ENCODE measurements at regions not wholly inside any gene's neighbourhood (a gene's known extent, or its start where the extent isn't known, plus 50 kb on each side); places are given as distances from the start of the nearest gene placed in this dataset.
"Not testable (repeated sequence)": the region's sequence is repeated elsewhere in the genome, so short reads cannot be mapped to it uniquely, and the experiment has no call there.

DNA sequence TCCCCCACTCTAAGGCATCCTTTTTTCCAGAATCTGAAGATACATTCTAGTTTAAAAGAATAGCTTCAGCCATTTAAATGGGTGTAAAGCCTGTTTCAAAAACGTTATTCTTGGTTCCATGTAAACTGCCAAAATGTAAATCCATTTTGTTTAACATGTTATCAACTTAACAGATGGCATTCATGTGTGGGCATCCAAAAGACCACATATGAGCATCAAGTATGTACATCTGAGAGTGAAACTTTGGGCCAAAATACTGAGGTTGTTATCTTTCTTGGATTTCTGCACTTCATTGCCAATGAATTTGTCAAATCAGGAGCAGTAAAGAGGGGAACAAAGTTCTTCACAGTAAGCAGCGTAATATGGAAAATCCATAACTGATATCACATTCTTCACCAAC, 395.4 kb downstream of the ZNF804A start:
- ATAC-seq = no peak
- no peak overlapping the region for H3K27ac Mint-ChIP-seq
- POLR2A ChIA-PET = no interaction called here
- no peaks in the 10 kb centered on the region for H3K36me3 Mint-ChIP-seq
- no peak overlapping the region for H3K4me3 Mint-ChIP-seq
- Histone ChIP-seq H3K27me3 (ENCODE audit: control insufficient read depth in 2 of 2, insufficient read depth in 2 of 2, low read length in 2 of 2) (no peaks in the 10 kb centered on the region), H3K4me3 (ENCODE audit: low read length) (no peak overlapping the region), H3K9me3 (ENCODE audit: control insufficient read depth in 2 of 3, low read length in 3 of 3) (no peaks in the 10 kb centered on the region), H3K27ac (ENCODE audit: low read depth, low read length) (no peak overlapping the region), H3K36me3 (ENCODE audit: control insufficient read depth in 2 of 3, insufficient read depth in 3 of 3, low read length in 3 of 3) (no peaks in the 10 kb centered on the region), H3K4me1 (ENCODE audit: control insufficient read depth in 2 of 2, insufficient read depth in 2 of 2, low read length in 2 of 2) (no peaks in the 10 kb centered on the region)
- CTCF ChIA-PET = no interaction called here
- H3K27me3 Mint-ChIP-seq = no peaks in the 10 kb centered on the region
- intact Hi-C loops (cut with micrococcal nuclease) = no loop called here
- DNase-seq = no peak
- peaks cover 0 to 4% (median 0%) of the 10 kb centered on the region in 11 donors for H3K9me3 Mint-ChIP-seq
- H3K4me1 Mint-ChIP-seq = no peaks in the 10 kb centered on the region

DNA sequence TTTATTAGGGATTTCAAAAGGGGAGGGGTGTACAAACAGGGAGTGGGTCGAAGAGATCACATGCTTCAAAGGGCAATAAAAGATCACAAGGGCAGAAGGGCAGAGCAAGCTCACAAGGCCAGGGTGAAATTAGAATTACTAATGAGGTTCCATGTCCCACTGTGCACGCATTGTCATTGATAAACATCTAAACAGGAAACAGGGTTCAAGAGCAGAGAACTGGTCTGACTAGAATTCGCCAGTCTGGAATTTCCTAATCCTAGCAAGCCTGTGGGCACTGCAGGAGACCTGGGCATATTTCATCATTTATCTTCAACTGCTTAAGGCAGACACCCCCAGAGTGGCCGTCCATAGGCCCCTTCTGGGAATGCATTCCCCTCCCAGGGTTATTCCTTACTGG, 408.2 kb downstream of the ZNF804A start:
- ChIA-PET POLR2A (no interaction called here), CTCF (no interaction called here)
- Histone ChIP-seq H3K4me1 (ENCODE audit: control insufficient read depth in 2 of 2, insufficient read depth in 2 of 2, low read length in 2 of 2) (no peaks in the 10 kb centered on the region), H3K27me3 (ENCODE audit: control insufficient read depth in 2 of 2, insufficient read depth in 2 of 2, low read length in 2 of 2) (no peaks in the 10 kb centered on the region), H3K36me3 (ENCODE audit: control insufficient read depth in 2 of 3, insufficient read depth in 3 of 3, low read length in 3 of 3) (no peaks in the 10 kb centered on the region), H3K4me3 (ENCODE audit: low read length) (no peak overlapping the region), H3K27ac (ENCODE audit: low read depth, low read length) (no peak overlapping the region), H3K9me3 (ENCODE audit: control insufficient read depth in 2 of 3, low read length in 3 of 3) (no peaks in the 10 kb centered on the region)
- ATAC-seq = no peak
- intact Hi-C loops (cut with micrococcal nuclease) = no loop called here
- no peak overlapping the region for H3K27ac Mint-ChIP-seq
- peaks cover 2 to 51% (median 18%) of the 10 kb centered on the region in 11 donors for H3K9me3 Mint-ChIP-seq
- H3K4me1 Mint-ChIP-seq = no peaks in the 10 kb centered on the region
- H3K27me3 Mint-ChIP-seq = no peaks in the 10 kb centered on the region
- no peak overlapping the region for H3K4me3 Mint-ChIP-seq
- no peaks in the 10 kb centered on the region for H3K36me3 Mint-ChIP-seq
- no peak for DNase-seq

DNA sequence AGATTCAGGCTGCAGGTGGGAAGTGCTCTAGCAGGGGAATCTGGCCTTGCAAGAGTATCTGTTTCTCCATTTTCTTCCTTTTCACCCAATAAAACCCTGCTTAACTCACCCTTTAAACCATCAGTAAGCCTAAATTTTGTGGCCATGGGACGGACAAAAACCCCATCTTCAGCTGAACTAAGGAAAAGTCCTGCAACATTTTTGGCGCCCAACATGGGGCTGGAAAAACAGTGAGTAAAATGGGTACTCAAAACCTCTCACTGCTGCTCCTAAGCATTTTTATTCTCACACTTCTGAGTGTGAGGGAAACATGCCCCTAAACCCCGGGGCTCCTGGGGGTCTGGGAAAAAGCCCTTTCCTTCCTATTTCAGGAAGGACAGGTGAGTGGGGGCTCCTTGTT, 414.3 kb downstream of the ZNF804A start:
- Histone ChIP-seq H3K36me3 (ENCODE audit: control insufficient read depth in 2 of 3, insufficient read depth in 3 of 3, low read length in 3 of 3) (no peaks in the 10 kb centered on the region), H3K9me3 (ENCODE audit: control insufficient read depth in 2 of 3, low read length in 3 of 3) (peaks cover 0 to 13% (median 0%) of the 10 kb centered on the region in 3 experiments), H3K4me3 (ENCODE audit: low read length) (no peak overlapping the region), H3K27ac (ENCODE audit: low read depth, low read length) (no peak overlapping the region), H3K27me3 (ENCODE audit: control insufficient read depth in 2 of 2, insufficient read depth in 2 of 2, low read length in 2 of 2) (no peaks in the 10 kb centered on the region), H3K4me1 (ENCODE audit: control insufficient read depth in 2 of 2, insufficient read depth in 2 of 2, low read length in 2 of 2) (no peaks in the 10 kb centered on the region)
- DNase-seq (no peak), ATAC-seq (no peak)
- no peak overlapping the region for H3K27ac Mint-ChIP-seq
- no peaks in the 10 kb centered on the region for H3K4me1 Mint-ChIP-seq
- ChIA-PET CTCF (no interaction called here), POLR2A (no interaction called here)
- no peak overlapping the region for H3K4me3 Mint-ChIP-seq
- intact Hi-C loops (cut with micrococcal nuclease) = no loop called here
- H3K27me3 Mint-ChIP-seq = no peaks in the 10 kb centered on the region
- peaks cover 0 to 7% (median 0%) of the 10 kb centered on the region in 5 donors for H3K36me3 Mint-ChIP-seq
- peaks cover 8 to 75% (median 31%) of the 10 kb centered on the region in 11 donors for H3K9me3 Mint-ChIP-seq

DNA sequence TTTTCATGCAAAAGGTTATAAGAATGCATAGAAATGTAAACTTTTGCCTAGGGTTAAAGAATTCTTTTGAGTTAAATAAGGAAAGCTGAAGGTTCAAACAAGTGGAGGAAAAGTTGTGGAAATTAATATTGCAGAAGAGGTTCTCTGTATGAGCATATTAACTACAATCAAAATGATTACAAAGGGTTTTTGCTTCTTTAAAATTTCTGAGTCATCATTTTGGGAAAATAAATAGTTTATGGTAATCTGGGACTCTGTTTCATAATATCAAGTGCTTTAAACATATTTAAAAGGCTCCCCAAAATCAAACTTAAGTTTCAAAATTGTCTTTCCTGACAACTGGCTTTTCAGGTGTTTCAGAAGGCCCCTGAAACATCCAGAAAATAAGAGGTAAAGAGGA, 415.7 kb downstream of the ZNF804A start:
- peaks cover 0 to 13% (median 0%) of the 10 kb centered on the region in 3 experiments for H3K9me3 ChIP-seq (ENCODE audit: control insufficient read depth in 2 of 3, low read length in 3 of 3)
- ChIA-PET POLR2A (no interaction called here), CTCF (no interaction called here)
- H3K4me3 ChIP-seq (ENCODE audit: low read length) = no peak overlapping the region
- peaks cover 8 to 64% (median 30%) of the 10 kb centered on the region in 11 donors for H3K9me3 Mint-ChIP-seq
- H3K27ac Mint-ChIP-seq = no peak overlapping the region
- H3K36me3 ChIP-seq (ENCODE audit: control insufficient read depth in 2 of 3, insufficient read depth in 3 of 3, low read length in 3 of 3) = no peaks in the 10 kb centered on the region
- ATAC-seq (no peak), DNase-seq (no peak)
- no peaks in the 10 kb centered on the region for H3K27me3 ChIP-seq (ENCODE audit: control insufficient read depth in 2 of 2, insufficient read depth in 2 of 2, low read length in 2 of 2)
- no peak overlapping the region for H3K4me3 Mint-ChIP-seq
- peaks cover 0 to 7% (median 0%) of the 10 kb centered on the region in 5 donors for H3K36me3 Mint-ChIP-seq
- no peaks in the 10 kb centered on the region for H3K4me1 Mint-ChIP-seq
- H3K27ac ChIP-seq (ENCODE audit: low read depth, low read length) = no peak overlapping the region
- intact Hi-C loops (cut with micrococcal nuclease) = no loop called here
- no peaks in the 10 kb centered on the region for H3K27me3 Mint-ChIP-seq
- H3K4me1 ChIP-seq (ENCODE audit: control insufficient read depth in 2 of 2, insufficient read depth in 2 of 2, low read length in 2 of 2) = no peaks in the 10 kb centered on the region

DNA sequence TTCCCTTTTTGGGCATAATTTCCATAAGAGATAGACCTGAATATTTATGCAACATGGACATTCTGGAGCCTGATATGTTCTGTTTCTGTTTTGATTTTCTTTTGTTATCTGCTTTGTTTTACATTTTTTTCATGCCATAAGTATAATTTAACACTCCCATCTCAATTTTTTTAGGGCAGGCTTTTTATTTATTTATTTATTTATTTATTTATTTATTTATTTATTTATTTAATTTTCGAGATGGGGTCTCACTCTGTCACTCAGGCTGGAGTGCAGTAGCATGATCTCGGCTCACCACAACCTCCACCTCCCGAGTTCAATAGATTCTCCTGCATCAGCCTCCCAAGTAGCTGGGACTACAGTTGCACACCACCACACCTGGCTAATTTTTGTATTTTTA, 427.6 kb downstream of the ZNF804A start:
- POLR2A ChIA-PET = not testable (repeated sequence)

DNA sequence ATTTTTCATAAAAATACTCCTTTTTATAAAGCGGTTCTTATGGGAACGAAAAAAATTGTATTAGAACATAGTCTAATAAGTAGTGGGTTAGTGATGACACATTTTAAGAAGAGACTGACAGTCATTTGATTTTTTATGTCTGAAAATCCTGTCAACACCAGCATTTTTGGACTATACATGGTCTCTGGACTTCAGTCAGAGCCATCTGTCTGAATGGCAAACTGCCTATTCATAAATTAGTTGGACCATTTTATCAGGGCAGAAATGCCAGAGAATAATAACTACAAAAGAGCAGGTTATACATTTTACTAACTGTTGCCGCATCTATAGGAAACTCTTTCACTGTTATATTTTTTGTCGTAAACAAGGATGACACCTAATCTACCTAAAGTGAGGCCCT, 437.6 kb downstream of the ZNF804A start:
- ChIA-PET POLR2A (no interaction called here), CTCF (no interaction called here)
- H3K9me3 ChIP-seq (ENCODE audit: control insufficient read depth in 2 of 3, low read length in 3 of 3) = no peaks in the 10 kb centered on the region
- intact Hi-C loops (cut with micrococcal nuclease) = no loop called here
- Mint-ChIP-seq H3K27ac (no peak overlapping the region), H3K9me3 (peaks cover 3 to 29% (median 9%) of the 10 kb centered on the region in 11 donors), H3K36me3 (no peaks in the 10 kb centered on the region), H3K4me1 (no peaks in the 10 kb centered on the region), H3K27me3 (no peaks in the 10 kb centered on the region), H3K4me3 (no peak overlapping the region)
- H3K27me3 ChIP-seq (ENCODE audit: control insufficient read depth in 2 of 2, insufficient read depth in 2 of 2, low read length in 2 of 2) = no peaks in the 10 kb centered on the region
- no peak for DNase-seq
- H3K27ac ChIP-seq (ENCODE audit: low read depth, low read length) = no peak overlapping the region
- no peak for ATAC-seq
- no peaks in the 10 kb centered on the region for H3K36me3 ChIP-seq (ENCODE audit: control insufficient read depth in 2 of 3, insufficient read depth in 3 of 3, low read length in 3 of 3)
- no peaks in the 10 kb centered on the region for H3K4me1 ChIP-seq (ENCODE audit: control insufficient read depth in 2 of 2, insufficient read depth in 2 of 2, low read length in 2 of 2)
- H3K4me3 ChIP-seq (ENCODE audit: low read length) = no peak overlapping the region

More for the DNA sequence above, 427.6 kb downstream of the ZNF804A start:
- H3K36me3 ChIP-seq (ENCODE audit: control insufficient read depth in 2 of 3, insufficient read depth in 3 of 3, low read length in 3 of 3); CTCF ChIA-PET; H3K9me3 ChIP-seq (ENCODE audit: control insufficient read depth in 2 of 3, low read length in 3 of 3); H3K36me3 Mint-ChIP-seq; H3K27ac ChIP-seq (ENCODE audit: low read depth, low read length); intact Hi-C loops (cut with micrococcal nuclease); H3K27me3 ChIP-seq (ENCODE audit: control insufficient read depth in 2 of 2, insufficient read depth in 2 of 2, low read length in 2 of 2); H3K4me1 Mint-ChIP-seq; H3K4me1 ChIP-seq (ENCODE audit: control insufficient read depth in 2 of 2, insufficient read depth in 2 of 2, low read length in 2 of 2); H3K4me3 Mint-ChIP-seq; DNase-seq; H3K27me3 Mint-ChIP-seq; ATAC-seq; H3K4me3 ChIP-seq (ENCODE audit: low read length); H3K27ac Mint-ChIP-seq: not testable (repeated sequence)
- peaks cover 0 to 21% (median 7%) of the 10 kb centered on the region in 11 donors for H3K9me3 Mint-ChIP-seq

DNA sequence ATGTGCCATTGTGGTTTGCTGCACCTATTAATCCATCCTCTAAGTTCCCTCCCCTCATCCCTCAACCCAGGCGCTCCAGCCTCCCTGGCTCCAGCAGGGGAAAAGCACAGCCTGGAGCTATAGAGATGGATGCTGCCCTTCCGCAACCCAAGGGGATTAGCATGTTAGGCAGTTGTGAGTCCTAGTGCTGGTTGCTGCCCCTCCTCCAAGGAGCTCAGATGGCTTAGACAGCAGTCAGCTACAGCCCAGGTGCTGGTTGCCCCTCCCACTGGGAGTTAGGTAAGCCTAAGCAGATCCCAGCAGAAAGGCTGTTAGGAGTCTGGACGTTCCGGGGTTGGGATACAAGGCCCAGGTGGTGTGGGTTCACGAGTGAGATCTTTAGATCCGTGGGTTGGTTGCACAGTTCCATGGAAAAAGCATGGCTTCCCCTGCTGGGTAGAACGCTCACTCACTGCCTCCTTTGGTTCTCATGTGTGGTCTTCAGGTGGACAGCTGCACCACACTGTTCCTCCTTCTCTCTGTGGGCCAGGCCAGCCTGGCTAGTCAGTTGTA, 446.1 kb downstream of the ZNF804A start:
- POLR2A ChIA-PET = no interaction called here

More for the DNA sequence above, 446.1 kb downstream of the ZNF804A start:
- CTCF ChIA-PET = no interaction called here
- no peak overlapping the region for H3K4me3 Mint-ChIP-seq
- peaks cover 0 to 3% (median 0%) of the 10 kb centered on the region in 3 experiments for H3K9me3 ChIP-seq (ENCODE audit: control insufficient read depth in 2 of 3, low read length in 3 of 3)
- H3K4me3 ChIP-seq (ENCODE audit: low read length) = no peak overlapping the region
- H3K27me3 ChIP-seq (ENCODE audit: control insufficient read depth in 2 of 2, insufficient read depth in 2 of 2, low read length in 2 of 2) = no peaks in the 10 kb centered on the region
- intact Hi-C loops (cut with micrococcal nuclease) = no loop called here
- no peak overlapping the region for H3K27ac ChIP-seq (ENCODE audit: low read depth, low read length)
- H3K27me3 Mint-ChIP-seq = no peaks in the 10 kb centered on the region
- no peak for ATAC-seq
- no peak for DNase-seq
- no peak overlapping the region for H3K27ac Mint-ChIP-seq
- H3K9me3 Mint-ChIP-seq = peaks cover 3 to 47% (median 16%) of the 10 kb centered on the region in 11 donors
- no peaks in the 10 kb centered on the region for H3K36me3 ChIP-seq (ENCODE audit: control insufficient read depth in 2 of 3, insufficient read depth in 3 of 3, low read length in 3 of 3)
- no peaks in the 10 kb centered on the region for H3K4me1 Mint-ChIP-seq
- H3K36me3 Mint-ChIP-seq = no peaks in the 10 kb centered on the region
- H3K4me1 ChIP-seq (ENCODE audit: control insufficient read depth in 2 of 2, insufficient read depth in 2 of 2, low read length in 2 of 2) = no peaks in the 10 kb centered on the region

Data from naive thymus-derived CD4-positive, alpha-beta T cell (primary cell).